ENCODE measurements at regions not wholly inside any gene's neighbourhood (a gene's known extent, or its start where the extent isn't known, plus 50 kb on each side); places are given as distances from the start of the nearest gene placed in this dataset.

DNA sequence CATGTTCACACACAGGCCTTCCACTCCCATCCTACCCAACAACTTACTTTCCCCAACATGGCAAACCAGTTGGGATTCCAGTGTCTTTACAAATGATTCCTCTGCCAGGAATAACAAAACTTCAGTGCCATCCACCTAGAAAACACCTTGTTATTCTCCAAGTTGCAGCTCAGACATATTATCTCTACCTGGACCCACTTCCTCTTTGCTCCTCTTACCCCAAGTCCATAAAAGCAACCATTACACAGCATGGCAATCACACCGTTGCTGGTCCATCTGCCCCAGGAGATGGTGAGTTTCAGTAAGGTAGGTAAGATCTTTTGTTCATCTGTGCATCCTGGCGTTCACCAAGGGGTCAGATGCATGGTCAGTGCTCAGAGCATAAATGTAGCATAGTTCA lies 66.0 kb upstream of the CSF1 start:
- TF ChIP-seq, protein P1, sequence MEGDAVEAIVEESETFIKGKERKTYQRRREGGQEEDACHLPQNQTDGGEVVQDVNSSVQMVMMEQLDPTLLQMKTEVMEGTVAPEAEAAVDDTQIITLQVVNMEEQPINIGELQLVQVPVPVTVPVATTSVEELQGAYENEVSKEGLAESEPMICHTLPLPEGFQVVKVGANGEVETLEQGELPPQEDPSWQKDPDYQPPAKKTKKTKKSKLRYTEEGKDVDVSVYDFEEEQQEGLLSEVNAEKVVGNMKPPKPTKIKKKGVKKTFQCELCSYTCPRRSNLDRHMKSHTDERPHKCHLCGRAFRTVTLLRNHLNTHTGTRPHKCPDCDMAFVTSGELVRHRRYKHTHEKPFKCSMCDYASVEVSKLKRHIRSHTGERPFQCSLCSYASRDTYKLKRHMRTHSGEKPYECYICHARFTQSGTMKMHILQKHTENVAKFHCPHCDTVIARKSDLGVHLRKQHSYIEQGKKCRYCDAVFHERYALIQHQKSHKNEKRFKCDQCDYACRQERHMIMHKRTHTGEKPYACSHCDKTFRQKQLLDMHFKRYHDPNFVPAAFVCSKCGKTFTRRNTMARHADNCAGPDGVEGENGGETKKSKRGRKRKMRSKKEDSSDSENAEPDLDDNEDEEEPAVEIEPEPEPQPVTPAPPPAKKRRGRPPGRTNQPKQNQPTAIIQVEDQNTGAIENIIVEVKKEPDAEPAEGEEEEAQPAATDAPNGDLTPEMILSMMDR (IDR thresholded peaks at IDR 0.05): no peak
- TF ChIP-seq EP300 (IDR thresholded peaks at IDR 0.05): no peak

Measured in stomach (tissue), 4 donors.